GM21576 (cell line): ENCODE measurements at regions not wholly inside any gene's neighbourhood (a gene's known extent, or its start where the extent isn't known, plus 50 kb on each side); places are given as distances from the start of the nearest gene placed in this dataset.
"Not testable (repeated sequence)": the region's sequence is repeated elsewhere in the genome, so short reads cannot be mapped to it uniquely, and the experiment has no call there.

ENCODE experiments used
- ATAC-seq: cut with Tn5 transposase; IDR thresholded peaks from one replicate; pipeline ENCODE4 v1.9.1; 2021; ENCODE audit warnings: mild to moderate bottlenecking, moderate library complexity; ENCODE audit not compliant: unreplicated experiment

GRCh38 chr7:6988608-6989007, 162.5 kb upstream of the CCZ1B start:
- not testable (repeated sequence) for ATAC-seq

- ATAC-seq: not testable (repeated sequence)
Measured at GRCh38 chr7:6989968-6990367, 163.9 kb upstream of the CCZ1B start.

- not testable (repeated sequence) for ATAC-seq
Measured at GRCh38 chr7:6990426-6991152, 164.5 kb upstream of the CCZ1B start.

- ATAC-seq: not testable (repeated sequence)
Measured at GRCh38 chr7:6991169-6991611, 165.1 kb upstream of the CCZ1B start.

- ATAC-seq: not testable (repeated sequence)
Measured at GRCh38 chr7:6991686-6992085, 165.6 kb upstream of the CCZ1B start.

- not testable (repeated sequence) for ATAC-seq
Measured at GRCh38 chr7:6992133-6992532, 166.1 kb upstream of the CCZ1B start.

- not testable (repeated sequence) for ATAC-seq
Measured at GRCh38 chr7:6995026-6995425, 169.0 kb upstream of the CCZ1B start.

GRCh38 chr7:6995493-6996289, 169.6 kb upstream of the CCZ1B start:
- not testable (repeated sequence) for ATAC-seq

- not testable (repeated sequence) for ATAC-seq
Measured at GRCh38 chr7:6999067-6999666, 173.1 kb upstream of the CCZ1B start.

- ATAC-seq: no peak
Measured at GRCh38 chr7:7002418-7003062, 176.5 kb upstream of the CCZ1B start.

GRCh38 chr7:7005303-7005702, 177.0 kb upstream of the C1GALT1 start:
- no peak for ATAC-seq

GRCh38 chr7:7005949-7006348, 176.4 kb upstream of the C1GALT1 start:
- not testable (repeated sequence) for ATAC-seq

GRCh38 chr7:7011241-7011640, 171.1 kb upstream of the C1GALT1 start:
- not testable (repeated sequence) for ATAC-seq

- not testable (repeated sequence) for ATAC-seq
Measured at GRCh38 chr7:7011751-7012150, 170.6 kb upstream of the C1GALT1 start.

- ATAC-seq: no peak
Measured at GRCh38 chr7:7014827-7015595, 167.3 kb upstream of the C1GALT1 start.

- ATAC-seq: no peak
Measured at GRCh38 chr7:7017707-7018280, 164.6 kb upstream of the C1GALT1 start.

- ATAC-seq: no peak
Measured at GRCh38 chr7:7018290-7018689, 164.1 kb upstream of the C1GALT1 start.

GRCh38 chr7:7032221-7032620, 150.1 kb upstream of the C1GALT1 start:
- ATAC-seq: no peak

GRCh38 chr7:7035851-7036250, 146.5 kb upstream of the C1GALT1 start:
- ATAC-seq: no peak
